GM11168 (cell line): ENCODE measurements at regions not wholly inside any gene's neighbourhood (a gene's known extent, or its start where the extent isn't known, plus 50 kb on each side); places are given as distances from the start of the nearest gene placed in this dataset.
"Not testable (repeated sequence)": the region's sequence is repeated elsewhere in the genome, so short reads cannot be mapped to it uniquely, and the experiment has no call there.

Experiments
- in situ Hi-C: fragments of 300-500 bp; cut with MboI; formaldehyde crosslinking; loops from one replicate; pipeline ENCODE4 v1.12.0; 2022; ENCODE audit warnings: low sequenced_read_pairs; ENCODE audit not compliant: unreplicated experiment

DNA sequence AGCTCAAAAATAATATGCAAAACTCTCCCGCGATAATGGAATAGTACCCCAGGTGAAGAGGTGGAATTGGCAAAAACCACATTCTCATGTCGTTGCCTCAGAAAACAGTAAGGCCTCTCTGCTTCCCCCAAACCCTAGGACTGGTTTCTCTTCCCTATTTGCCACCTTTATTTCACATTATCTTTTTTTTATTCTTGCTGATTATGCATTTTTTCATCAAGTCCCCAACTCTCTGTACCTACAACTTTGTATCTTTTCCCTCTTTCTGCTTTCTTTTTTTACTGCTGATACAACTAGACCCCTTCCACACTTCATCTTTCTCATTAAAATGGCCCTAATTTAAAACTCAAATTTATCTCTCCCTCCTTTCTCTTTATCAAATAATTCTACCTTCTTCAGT, 1472.2 kb downstream of the SUCLG1 start:
- in situ Hi-C loops, result no loop called here

DNA sequence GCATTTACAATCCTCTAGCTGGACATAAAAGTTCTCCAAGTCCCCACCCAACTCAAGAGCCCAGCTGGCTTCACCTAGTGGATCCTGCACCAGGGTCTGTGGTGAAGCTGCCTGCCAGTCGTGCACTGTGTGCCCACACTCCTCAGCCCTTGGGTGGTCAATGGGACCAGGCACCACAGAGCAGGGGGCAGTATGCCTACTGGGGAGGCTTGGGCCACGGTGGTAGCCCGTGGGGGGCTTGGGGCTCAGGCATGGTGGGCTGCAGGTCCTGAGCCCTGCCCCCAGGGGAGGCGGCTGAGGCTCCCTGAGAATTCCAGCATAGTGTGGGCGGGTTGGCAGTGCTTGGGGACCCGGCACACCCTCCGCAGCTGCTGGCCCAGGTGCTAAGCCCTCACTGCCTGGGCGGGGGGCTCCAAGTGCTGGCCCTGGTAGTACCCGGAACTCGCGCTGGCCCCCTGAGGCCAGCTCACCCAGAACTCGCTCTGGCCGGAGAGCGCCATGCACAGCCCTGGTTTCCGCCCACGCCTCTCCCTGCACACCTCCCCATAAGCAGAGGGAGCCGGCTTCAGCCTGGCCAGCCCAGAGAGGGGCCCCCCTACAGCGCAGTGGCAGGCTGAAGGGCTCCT, 1473.4 kb downstream of the SUCLG1 start:
- in situ Hi-C loops, result no loop called here

- in situ Hi-C loops, result no loop called here
Observed at GRCh38 chr2:82968358-82968757, 1490.7 kb downstream of the SUCLG1 start.

DNA sequence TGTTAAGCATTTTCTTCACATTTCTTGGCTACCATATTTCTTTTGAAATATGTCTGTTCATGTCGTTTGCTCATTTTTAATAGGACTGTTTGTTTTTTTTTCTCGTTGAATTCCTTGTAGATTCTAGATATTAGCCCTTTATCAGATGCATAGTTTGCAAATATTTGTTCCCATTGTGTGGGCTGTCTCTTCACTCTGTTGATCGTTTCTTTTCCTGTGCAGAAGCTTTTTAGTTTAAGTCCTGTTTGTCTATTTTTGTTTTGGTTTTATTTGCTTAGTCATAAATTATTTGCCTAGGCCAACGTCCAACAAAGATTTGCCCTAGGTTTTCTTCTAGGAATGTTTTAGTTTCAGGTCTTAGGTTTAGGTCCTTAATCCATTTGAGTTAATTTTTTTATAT, 1494.7 kb downstream of the SUCLG1 start:
- in situ Hi-C loops, result no loop called here

DNA sequence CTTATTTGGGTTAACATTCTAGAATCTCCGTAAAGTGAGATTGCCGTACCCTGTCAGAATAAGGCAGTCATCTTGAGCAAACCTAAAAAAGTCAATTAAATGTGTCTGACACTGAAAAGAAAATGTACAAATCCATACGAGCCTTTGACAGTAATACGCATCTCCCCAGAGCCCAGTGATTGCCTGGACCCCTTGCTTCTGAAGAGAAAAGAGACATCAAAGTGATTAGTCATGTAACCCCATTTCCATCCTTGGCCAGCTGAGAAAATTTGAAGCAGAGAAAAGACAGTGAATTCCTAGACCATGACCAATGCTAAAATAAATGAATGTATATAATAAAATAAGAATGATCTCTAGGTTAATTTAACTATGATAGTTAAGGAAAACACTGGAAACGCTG, 1499.4 kb downstream of the SUCLG1 start:
- in situ Hi-C loops, result no loop called here

DNA sequence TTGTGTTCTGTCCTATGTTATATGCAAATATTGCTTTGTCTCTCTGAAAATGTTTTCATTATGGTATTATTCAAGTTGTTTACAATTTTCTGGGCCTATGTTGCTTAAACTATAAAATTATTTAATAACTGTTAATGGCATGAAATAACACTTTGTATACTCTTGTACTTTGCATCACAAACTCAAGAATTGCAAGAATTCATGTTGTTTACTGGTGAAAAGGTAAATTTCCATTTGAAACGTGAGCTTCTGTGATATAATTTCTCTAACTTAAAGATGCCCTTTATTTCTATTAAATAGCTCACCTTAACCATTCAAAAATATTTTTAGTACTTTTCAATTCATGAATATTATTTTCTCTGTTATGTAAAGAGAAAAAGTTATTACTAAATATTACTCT, 1504.2 kb downstream of the SUCLG1 start:
- in situ Hi-C loops, result no loop called here

DNA sequence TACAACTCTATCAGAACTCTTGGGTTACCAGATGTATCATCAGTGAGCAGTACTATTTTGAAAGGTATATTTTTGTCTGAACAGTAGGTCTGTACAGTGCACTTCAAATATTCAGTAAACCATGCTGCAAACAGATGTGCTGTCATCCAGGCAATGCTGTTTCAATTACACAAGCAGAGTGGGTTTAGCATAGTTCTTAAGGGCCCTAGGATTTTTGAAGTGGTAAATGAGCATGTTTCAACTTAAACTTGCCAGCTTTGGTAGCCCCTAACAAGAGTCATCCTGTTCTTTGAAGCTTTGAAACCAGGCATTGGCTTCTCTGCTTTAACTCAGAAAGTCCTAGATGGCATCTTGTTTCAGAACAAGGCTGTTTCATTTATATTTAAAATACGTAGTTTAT, 1519.9 kb downstream of the SUCLG1 start:
- in situ Hi-C loops, result no loop called here

DNA sequence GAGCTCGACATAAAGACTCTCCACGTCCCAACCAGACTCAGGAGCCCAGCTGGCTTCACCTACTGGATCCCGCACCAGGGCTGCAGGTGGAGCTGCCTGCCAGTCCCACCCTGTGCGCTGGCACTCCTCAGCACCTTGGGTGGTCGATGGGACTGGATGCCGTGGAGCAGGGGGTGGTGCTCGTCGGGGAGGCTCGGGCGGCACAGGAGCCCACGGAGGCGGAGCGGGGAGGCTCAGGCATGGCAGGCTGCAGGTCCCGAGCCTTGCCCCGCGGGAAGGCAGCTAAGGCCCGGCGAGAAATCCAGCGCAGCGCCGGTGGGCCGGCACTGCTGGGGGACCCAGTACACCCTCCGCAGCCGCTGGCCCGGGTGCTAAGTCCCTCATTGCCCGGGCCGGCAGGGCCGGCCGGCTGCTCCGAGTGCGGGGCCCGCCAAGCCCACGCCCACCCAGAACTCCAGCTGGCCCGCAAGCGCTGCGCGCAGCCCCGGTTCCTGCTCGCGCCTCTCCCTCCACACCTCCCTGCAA, 1520.7 kb downstream of the SUCLG1 start:
- in situ Hi-C loops, result not testable (repeated sequence)

DNA sequence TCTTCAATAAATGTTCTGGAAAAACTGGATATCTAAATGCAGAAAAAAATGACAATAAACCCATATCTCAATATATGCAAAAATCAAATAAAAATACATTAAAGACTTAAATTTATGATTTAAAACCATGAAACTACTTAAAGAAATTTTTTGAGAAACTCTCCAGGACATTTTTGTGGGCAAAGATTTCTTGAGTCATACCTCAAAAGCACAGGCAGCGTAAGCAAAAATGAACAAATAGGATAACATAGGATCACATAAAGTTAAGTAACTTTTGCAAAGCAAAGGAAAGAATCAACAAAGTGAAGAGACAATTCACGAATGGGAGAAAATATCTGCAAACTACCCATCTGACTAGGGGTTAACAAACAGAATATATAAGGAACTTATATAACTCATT, 1545.5 kb downstream of the SUCLG1 start:
- in situ Hi-C loops, result no loop called here

- in situ Hi-C loops, result no loop called here
Observed at GRCh38 chr2:82896117-82896516, 1563.0 kb downstream of the SUCLG1 start.

- in situ Hi-C loops, result no loop called here
Observed at GRCh38 chr2:82893190-82893589, 1565.9 kb downstream of the SUCLG1 start.

GRCh38 chr2:82879803-82880202, 1579.3 kb downstream of the SUCLG1 start:
- in situ Hi-C loops, result no loop called here

- in situ Hi-C loops, result no loop called here
Observed at GRCh38 chr2:82875858-82876257, 1583.2 kb downstream of the SUCLG1 start.

GRCh38 chr2:82857967-82858366, 1601.1 kb downstream of the SUCLG1 start:
- in situ Hi-C loops, result no loop called here

- in situ Hi-C loops, result no loop called here
Observed at GRCh38 chr2:82853299-82853698, 1605.8 kb downstream of the SUCLG1 start.

GRCh38 chr2:82852787-82853186, 1606.3 kb downstream of the SUCLG1 start:
- in situ Hi-C loops, result no loop called here

DNA sequence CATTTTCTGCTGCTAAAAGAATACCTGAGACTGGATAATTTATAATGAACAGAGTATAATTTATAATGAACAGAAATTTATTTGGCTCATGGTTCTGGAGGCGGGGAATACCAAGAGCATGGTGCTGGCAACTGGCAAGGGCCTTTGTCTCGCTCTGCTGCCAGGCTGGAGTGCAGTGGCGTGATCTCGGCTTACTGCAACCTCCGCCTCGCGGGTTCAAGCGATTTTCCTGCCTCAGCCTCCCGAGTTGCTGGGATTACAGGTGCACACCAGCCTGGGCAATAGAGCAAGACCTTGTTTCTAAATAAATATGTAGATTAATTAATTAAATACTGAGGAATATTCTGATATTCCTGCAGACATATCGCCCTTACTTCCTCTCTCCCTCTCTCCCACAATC, 1610.8 kb downstream of the SUCLG1 start:
- in situ Hi-C loops, result no loop called here

DNA sequence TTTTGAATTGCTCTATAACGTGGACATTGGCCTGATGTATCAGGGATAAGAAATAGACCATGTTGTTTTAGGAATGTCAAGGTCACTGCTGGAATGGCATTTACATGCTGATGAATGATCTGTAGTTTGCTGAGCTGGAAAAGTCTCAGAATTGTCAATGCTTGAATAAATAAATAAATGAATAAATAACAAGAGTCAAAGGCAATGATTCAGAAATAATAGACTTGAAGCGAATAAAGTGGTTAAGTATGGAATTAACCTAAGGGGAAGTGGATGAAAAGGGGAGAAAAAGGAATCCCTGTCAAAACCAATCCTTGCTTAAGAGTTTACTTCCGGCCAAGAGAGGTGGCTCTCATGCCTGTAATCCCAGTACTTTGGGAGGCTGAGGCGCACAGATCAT, 1620.0 kb downstream of the SUCLG1 start:
- in situ Hi-C loops, result no loop called here

DNA sequence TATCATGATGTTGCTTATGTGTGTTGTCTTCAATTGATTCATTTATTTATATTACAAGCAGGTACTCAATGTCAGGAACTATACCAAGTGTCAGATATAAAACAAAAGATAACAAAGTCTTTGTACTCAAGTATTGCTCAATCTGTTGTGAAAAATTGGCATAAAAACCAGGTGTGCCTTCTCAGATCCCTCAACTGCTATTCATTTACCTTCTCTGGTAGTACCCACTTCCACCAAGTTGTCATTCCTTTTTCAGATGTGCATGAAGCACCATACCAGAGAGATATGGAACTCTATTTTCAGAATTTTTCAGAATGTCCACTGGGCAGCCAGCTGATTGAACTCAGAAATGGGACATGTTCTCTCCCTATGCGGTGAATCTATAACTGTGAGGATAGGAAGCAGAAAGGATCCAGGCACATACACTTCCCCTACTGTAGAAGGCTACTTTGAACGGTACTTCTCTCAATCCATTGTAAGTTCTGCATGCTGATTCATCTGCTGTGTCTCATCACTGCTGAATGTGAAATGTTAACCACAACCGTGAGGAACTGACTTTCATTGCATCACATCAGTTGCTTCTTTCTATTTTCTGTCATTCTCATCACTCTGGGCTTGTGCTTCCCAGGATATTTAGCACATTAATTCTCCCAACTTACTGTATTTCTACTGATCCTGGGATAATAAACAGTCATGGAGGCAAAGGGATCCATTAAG, 1621.3 kb downstream of the SUCLG1 start:
- in situ Hi-C loops, result no loop called here

GRCh38 chr2:82834893-82835292, 1624.2 kb downstream of the SUCLG1 start:
- in situ Hi-C loops, result no loop called here

GRCh38 chr2:82827426-82827825, 1631.7 kb downstream of the SUCLG1 start:
- in situ Hi-C loops, result no loop called here

GRCh38 chr2:82826437-82826836, 1632.6 kb downstream of the SUCLG1 start:
- in situ Hi-C loops, result no loop called here
